Cardiac muscle cell (in vitro differentiated cells and primary cell): ENCODE measurements at regions not wholly inside any gene's neighbourhood (a gene's known extent, or its start where the extent isn't known, plus 50 kb on each side); places are given as distances from the start of the nearest gene placed in this dataset.

Experiments used
- DNase-seq, 2 donors: peaks; one replicate each; pipeline versions ENCODE4 v3.0.0 to v3.0.0-alpha.2; 2010 to 2017; ENCODE audit warnings: low read depth in 1 of 2, low spot score in 1 of 2
- H3K27ac ChIP-seq: fragments of 200-600 bp; sonication (generic); 2 replicates; pipeline ENCODE4 v1.5.1; 2016
- H3K27me3 ChIP-seq: fragments of 200-600 bp; sonication (generic); 2 replicates; pipeline ENCODE4 v1.6.0; 2016; ENCODE audit warnings: control low read depth
- H3K36me3 ChIP-seq: fragments of 200-600 bp; sonication (generic); 2 replicates; pipeline ENCODE4 v1.5.1; 2016; ENCODE audit warnings: control low read depth
- H3K4me1 ChIP-seq: fragments of 200-600 bp; sonication (generic); 2 replicates; pipeline ENCODE4 v1.8.1; 2017; ENCODE audit warnings: low read depth, mild to moderate bottlenecking, mixed run types
- H3K4me3 ChIP-seq: fragments of 200-600 bp; sonication (generic); 2 replicates; pipeline ENCODE4 v1.5.1; 2016; ENCODE audit warnings: mild to moderate bottlenecking
- H3K9me3 ChIP-seq: fragments of 200-600 bp; sonication (generic); 2 replicates; pipeline ENCODE4 v1.5.1; 2017; ENCODE audit warnings: low read depth, mild to moderate bottlenecking, control low read depth
- CTCF ChIP-seq: IDR thresholded peaks from 2 replicates; pipeline ENCODE4 v1.5.1; 2012; ENCODE audit warnings: low read depth, mild to moderate bottlenecking, low read length

- H3K4me1 ChIP-seq, result peaks cover 44% of the 10 kb centered on the region
- H3K27ac ChIP-seq, result no peak overlapping the region
- no peaks in the 10 kb centered on the region for H3K27me3 ChIP-seq
- TF ChIP-seq CTCF, result no peak
- no peaks in the 10 kb centered on the region for H3K36me3 ChIP-seq
- DNase-seq, result no peak
- H3K4me3 ChIP-seq, result no peak overlapping the region
- no peaks in the 10 kb centered on the region for H3K9me3 ChIP-seq
Observed at GRCh38 chr2:41943159-41943558, 104.7 kb upstream of the PKDCC start.

- no peak for TF ChIP-seq CTCF
- Histone ChIP-seq H3K36me3 (no peaks in the 10 kb centered on the region), H3K4me3 (no peak overlapping the region), H3K27me3 (no peaks in the 10 kb centered on the region), H3K9me3 (no peaks in the 10 kb centered on the region), H3K4me1 (peaks cover 45% of the 10 kb centered on the region), H3K27ac (no peak overlapping the region)
- no peak for DNase-seq
Observed at GRCh38 chr2:41944220-41944880, 103.5 kb upstream of the PKDCC start.

GRCh38 chr2:41947701-41948396 lies 100.0 kb upstream of the PKDCC start:
- Histone ChIP-seq H3K27ac (peak overlapping the region; percentile 99), H3K36me3 (no peaks in the 10 kb centered on the region), H3K27me3 (no peaks in the 10 kb centered on the region), H3K9me3 (no peaks in the 10 kb centered on the region), H3K4me1 (peaks cover 62% of the 10 kb centered on the region), H3K4me3 (no peak overlapping the region)
- DNase-seq, result peak; percentile 76 to 97
- no peak for TF ChIP-seq CTCF

GRCh38 chr2:41948397-41948763 lies 99.4 kb upstream of the PKDCC start:
- Histone ChIP-seq H3K4me1 (peaks cover 66% of the 10 kb centered on the region), H3K36me3 (no peaks in the 10 kb centered on the region), H3K9me3 (no peaks in the 10 kb centered on the region), H3K27me3 (no peaks in the 10 kb centered on the region), H3K4me3 (no peak overlapping the region), H3K27ac (peak overlapping the region; percentile 99)
- no peak for TF ChIP-seq CTCF
- DNase-seq, result no peak

- Histone ChIP-seq H3K4me3 (no peak overlapping the region), H3K4me1 (peaks cover 59% of the 10 kb centered on the region), H3K9me3 (no peaks in the 10 kb centered on the region), H3K36me3 (no peaks in the 10 kb centered on the region), H3K27ac (peak overlapping the region; percentile 99), H3K27me3 (no peaks in the 10 kb centered on the region)
- no peak for DNase-seq
- TF ChIP-seq CTCF, result no peak
Observed at GRCh38 chr2:41949091-41949882, 98.5 kb upstream of the PKDCC start.
